GM18499 (cell line): ENCODE measurements at regions not wholly inside any gene's neighbourhood (a gene's known extent, or its start where the extent isn't known, plus 50 kb on each side); places are given as distances from the start of the nearest gene placed in this dataset.

ENCODE experiments used
- ATAC-seq: cut with Tn5 transposase; IDR thresholded peaks from one replicate; pipeline ENCODE4 v1.9.1; 2021; ENCODE audit warnings: moderate number of reproducible peaks; ENCODE audit not compliant: insufficient read depth, unreplicated experiment

- no peak for ATAC-seq
Measured at GRCh38 chr2:160974803-160975202, 185.4 kb upstream of the TANK start.

DNA sequence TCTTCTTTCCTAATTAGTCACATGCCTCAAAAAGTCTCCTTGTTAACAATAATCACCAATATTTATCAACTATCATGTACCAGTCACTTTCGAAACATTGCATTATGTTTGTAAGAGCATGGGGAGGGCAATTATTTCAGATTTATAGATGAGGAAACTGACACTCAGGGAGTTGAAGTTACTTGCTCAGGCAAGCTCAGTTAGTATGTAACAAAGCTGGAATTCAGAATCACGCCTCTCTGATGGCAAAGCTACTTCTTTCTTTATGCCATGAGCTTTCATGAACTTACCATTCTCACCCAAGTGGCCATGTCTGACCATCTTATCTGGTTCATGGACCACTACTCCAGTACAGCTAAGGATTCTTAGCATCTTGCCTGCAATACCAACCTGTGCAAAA lies 183.4 kb upstream of the TANK start:
- no peak for ATAC-seq

DNA sequence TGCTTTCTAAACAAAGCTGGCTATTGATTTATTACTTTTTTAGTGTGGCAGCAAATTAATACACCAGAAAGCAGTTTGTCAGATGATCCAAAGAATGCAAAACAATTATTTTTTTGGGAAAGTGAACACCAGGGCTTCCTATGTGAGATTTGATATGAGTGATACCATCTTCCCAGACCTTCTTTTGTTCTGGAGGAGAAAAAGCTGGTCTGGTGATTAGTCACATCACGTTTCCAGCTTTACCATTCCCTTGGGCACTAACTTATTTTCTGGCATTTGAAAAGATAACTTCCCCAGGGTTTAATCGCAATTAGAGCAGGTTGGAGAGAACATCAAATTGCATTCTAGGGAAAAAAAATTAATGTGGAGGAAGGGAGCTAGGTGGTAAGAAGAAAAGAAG lies 182.9 kb upstream of the TANK start:
- no peak for ATAC-seq

DNA sequence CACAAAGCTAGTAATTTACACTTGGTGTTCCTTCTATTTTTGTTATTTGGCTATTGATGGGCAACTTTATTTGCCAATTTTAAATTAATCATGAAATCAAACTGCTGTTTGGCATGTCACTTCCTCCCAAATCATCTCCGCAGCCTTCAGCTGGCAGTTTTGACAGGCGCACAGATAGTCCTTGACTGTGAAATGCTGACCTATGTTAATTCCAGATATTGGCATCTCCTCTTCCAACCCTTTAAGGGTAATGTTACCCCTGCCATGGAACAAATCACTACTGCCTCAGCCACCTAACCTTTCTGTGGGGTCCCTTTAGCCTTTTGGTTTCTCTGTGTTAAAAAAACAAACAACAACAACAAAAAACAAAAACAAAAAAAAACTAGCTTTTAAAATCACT lies 182.4 kb upstream of the TANK start:
- no peak for ATAC-seq

DNA sequence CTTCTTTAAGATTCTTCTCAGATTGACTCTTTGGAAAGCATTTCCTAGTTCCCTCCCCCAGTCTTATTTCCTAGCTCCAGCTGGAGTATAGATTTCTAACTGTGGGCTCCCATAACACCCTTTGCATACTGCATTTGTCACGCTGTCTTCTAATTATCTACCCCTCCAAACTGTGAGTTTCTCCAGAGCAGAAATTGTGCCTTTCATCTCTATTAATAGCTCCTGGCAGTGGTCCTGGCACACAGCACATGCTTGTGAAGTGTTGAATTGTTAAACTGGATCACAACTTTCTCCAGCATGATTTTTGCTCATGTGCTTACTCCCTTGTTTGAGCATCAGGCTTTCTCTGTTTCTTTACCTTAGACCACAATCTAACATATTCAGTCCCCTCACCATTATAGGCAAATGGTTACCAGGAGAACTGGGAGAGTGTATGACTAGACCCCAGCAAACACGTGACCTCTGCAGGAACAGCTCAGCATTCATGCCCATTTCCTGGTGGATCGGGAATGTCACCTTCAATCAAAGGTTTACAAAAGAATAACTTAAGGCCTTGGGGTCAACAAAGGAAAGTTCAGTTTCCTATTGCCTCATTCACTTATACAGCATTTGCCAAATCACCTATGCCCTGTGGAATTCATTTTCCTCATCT lies 175.7 kb upstream of the TANK start:
- ATAC-seq = no peak

- ATAC-seq = no peak
Measured at GRCh38 chr2:160989778-160990177, 170.4 kb upstream of the TANK start.

DNA sequence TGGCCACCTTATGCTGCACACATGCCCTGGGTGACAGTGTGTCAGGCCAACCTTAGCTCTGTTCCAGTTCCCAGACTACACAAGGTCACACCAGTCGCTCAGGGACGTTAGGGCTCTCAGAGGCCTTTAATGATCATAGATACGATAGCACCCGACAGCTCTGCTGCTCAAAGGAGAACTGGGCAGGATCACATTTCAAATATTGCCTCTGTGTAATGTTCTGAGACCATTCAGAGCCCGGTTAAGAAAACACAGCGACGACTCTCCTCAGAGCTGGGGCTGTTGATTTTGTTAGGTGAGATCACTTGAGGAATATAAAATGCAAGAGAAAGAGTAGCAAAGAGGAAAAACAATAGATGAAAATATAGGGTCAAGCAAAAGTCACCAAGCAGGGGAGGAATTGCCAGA lies 166.6 kb upstream of the TANK start:
- no peak for ATAC-seq

DNA sequence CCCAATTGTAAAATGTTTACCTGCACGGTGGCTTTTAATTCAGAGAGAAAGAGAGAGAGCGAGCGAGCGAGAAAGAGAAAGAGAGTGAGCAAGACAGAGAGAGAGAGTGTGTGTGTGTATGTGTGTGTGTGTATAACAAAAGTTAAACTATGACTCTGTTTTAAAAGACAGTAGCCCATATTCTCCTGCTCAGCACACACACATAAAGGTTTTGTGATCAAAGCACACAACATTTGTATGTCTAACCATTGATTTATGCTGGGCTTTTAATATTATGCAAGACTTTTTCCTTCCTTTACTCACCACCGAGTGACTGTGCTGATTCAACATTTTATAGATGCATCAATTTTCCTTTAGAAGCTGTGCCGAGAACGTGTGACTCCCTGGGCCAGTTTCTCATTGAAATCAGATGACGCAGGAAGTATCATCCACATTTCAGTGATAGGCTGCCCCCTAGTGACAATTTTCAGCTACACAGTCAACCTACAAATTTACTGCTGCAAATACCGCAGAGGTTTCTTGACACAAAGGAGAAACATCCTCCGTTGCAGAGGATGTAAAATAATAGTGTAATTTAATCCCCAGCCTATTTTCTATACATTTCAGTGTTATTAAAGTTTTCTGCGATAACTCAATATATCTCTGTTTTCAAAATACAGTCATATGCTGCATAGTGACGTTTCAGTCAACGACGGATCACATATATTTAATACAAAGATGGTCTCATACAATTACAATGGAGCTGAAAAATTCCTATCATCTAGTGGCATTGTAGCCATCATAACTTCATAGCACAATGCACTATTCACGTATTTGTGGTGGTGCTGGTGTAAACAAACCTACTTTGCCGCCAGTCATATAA lies 165.9 kb upstream of the TANK start:
- ATAC-seq = peak; percentile 87

- ATAC-seq = no peak
Measured at GRCh38 chr2:160996584-160996983, 163.6 kb upstream of the TANK start.

GRCh38 chr2:161004379-161004778 lies 155.8 kb upstream of the TANK start:
- no peak for ATAC-seq

DNA sequence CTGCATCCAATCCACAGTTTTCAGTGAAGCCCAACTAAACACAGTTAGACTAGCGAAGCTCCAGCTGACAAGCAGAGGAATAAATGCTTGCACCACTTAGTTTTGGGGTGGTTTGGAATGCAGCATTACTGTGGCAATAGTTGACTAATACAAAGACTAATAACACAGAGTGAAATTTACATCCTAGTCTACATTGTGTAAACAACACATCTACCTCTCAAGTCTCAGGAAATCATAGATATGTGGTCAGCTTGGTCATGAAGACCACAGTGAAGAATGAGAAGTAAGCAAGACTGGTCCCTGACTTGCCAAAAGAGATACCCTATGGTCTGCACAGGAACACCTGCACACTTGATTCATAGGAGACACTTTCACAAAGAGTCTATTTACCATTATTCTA lies 155.1 kb upstream of the TANK start:
- no peak for ATAC-seq

- ATAC-seq = no peak
Measured at GRCh38 chr2:161008311-161008710, 151.9 kb upstream of the TANK start.

DNA sequence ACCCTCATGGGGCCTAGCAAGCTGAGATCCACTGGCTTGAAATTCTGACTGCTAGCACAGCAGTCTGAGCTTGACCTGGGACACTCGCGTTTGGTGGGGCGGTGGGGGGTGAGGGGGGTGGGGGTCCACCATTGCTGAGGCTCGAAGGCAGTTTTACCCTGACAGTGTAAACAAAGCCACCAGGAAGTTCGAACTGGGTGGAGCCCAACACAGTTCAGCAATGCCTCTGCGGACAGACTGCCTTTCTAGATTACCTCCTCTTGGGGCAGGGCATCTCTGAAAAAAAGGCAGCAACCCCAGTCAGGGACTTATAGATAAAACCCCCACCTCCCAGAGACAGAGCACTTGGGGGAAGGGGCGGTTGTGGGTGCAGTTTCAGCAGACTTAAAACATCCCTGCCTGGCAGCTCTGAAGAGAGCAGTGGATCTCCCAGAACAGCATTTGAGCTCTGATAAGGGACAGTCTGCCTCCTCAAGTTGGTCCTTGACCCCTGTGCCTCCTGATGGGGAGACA lies 149.7 kb upstream of the TANK start:
- no peak for ATAC-seq

DNA sequence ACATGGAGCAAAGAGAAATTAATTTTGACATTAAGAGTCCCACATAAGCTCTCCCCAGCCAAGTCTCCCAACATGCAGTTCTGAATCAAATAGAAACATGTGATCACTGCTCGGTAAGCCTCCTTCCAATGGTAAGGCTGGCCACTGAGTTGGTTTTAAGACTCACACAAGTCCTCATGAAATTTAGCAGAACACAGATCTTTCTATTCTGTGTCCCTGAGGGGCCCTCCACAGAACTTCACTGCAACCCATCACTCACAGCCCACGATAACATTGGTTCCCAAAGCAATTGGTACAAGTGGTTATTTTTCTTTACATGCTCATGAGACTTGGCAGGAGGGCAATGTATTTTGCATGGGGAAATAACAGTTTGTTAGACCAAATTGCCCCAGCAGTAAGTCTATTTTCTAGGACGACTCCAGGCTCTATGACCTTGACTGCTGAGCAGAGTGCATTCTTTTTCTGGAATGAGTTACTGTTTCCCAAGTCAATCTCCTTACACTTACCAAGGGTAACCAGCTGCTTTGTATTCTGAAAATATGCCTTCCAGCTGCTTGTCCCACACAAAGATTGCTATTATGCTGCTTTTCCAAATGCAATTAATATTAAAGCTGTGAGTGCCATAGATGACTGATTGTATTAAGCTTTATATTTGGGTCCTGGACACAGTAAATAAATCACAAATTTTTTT lies 142.3 kb upstream of the TANK start:
- ATAC-seq = no peak

GRCh38 chr2:161019311-161019710 lies 140.9 kb upstream of the TANK start:
- ATAC-seq = no peak

DNA sequence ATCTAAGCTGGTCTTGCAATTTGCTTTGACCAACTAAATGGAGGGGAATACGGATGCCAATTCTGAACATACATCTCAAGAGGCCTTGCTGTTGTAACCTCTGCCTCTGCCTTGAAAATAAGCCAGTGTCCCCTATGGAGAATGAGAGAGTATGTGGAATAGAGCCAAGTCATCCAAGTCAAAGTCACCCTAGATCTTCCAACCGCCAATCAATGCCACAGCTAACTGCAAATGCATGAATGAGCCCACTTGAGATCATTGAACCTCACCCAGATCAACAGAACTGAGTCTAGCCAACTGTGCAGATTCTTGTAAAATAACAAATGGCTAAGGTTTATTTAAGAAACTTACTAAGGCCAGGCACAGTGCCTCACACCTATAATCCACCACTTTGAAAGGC lies 139.8 kb upstream of the TANK start:
- ATAC-seq = no peak

GRCh38 chr2:161028581-161028980 lies 131.6 kb upstream of the TANK start:
- ATAC-seq = no peak

DNA sequence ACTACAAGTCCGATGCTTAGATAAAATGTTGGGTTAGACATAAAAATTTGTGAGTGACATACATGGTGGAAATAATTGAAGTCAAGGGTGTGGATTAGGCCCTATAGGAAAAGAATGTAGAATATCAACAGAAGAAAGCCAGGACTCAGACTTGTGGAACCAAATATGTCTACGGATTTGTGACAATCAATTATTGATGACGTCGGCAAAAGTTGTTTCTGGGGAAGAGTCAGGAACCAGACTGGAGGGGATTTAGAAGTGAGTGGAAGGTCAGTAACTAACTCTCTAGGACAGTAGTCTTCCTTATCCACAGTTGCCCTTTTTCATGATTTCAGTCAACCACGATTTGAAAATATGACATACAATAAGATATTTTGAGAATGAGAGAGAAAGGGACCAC lies 130.9 kb upstream of the TANK start:
- ATAC-seq = no peak

DNA sequence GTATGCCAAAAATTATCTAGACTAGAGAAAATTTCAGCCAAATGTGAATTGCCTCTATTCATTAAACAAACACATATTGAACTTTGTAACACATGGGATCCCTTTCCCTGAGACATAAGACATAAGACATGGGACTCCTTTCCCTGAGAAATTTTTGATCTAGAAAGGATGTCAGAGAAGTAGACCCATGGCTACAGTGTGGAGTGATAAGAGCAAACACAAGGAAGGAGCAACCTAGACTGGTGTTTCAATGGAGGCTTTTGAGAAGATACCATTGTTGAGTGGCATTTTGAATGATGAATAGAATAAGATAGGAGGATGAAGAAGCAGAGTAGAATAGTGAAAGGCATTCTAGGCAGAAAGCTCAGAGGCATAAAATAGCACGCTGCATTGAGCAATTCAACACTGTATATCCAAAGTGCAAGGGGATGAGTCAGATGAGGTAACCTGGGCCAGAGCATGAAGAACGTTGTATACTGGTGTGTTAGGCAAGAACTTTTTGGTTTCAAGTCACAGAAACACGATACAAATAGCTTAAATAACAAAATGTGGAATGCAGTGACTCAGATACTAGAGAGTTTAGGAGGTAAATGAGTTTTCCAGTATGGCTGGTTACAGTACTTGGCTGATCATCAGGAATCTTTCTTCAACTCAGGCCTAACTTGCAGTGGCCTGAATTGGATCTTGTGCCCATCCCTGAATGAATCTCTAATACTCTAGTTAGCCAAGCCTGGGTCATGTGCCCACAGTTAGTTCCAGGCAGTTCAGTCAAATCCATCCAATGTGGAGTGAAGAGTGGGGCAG lies 129.8 kb upstream of the TANK start:
- ATAC-seq = no peak

DNA sequence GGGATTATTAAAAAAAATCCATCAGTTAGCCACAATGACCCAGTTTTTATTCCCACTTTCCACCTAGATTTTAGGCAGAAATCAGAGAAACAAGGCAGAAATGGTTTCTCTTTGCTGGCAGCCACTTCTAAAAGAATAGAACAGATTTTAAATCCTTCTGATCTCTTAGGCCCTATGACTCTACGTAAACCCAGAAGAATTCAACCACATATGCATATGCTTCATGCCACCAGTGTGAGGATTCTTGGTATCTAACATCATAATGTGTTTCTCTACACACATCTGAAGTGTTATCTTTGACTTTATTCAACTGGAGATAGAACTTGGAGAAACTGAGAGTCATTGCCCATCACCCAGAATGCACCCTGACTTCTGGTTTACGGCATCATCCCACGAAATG lies 128.7 kb upstream of the TANK start:
- ATAC-seq = no peak
